SHP77 (cell line): ENCODE measurements at regions not wholly inside any gene's neighbourhood (a gene's known extent, or its start where the extent isn't known, plus 50 kb on each side); places are given as distances from the start of the nearest gene placed in this dataset.

Experiments used
- DNase-seq, 2 experiments: peaks; one replicate each; lab custom pipeline; 2025; lab: John Stamatoyannopoulos, UW

- no peak for DNase-seq
These were observed 107.1 kb upstream of the FAM20C start for GRCh38 chr7:85074-85882.

GRCh38 chr7:85883-86515 is 106.4 kb upstream of the FAM20C start:
- no peak for DNase-seq

DNA sequence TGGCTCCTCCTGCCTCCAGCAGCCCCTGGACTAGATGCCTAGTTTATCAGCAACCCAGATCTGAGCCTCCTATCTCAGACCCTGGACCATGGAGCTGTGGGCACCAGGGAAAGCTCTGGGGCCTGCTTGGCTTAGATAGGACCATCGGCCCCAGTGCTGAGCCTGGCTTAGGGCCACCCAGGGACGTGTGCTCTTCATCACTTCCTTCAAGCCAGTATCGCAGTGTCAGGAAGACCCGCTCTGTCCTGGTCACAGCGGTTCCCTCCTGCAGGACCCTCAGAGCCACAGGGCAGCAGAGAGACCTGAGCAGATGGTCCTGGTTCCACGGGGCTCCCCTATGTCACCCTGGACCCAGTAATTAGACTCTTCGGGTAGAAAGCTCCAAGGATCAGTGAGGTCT is 105.7 kb upstream of the FAM20C start:
- no peak for DNase-seq

DNA sequence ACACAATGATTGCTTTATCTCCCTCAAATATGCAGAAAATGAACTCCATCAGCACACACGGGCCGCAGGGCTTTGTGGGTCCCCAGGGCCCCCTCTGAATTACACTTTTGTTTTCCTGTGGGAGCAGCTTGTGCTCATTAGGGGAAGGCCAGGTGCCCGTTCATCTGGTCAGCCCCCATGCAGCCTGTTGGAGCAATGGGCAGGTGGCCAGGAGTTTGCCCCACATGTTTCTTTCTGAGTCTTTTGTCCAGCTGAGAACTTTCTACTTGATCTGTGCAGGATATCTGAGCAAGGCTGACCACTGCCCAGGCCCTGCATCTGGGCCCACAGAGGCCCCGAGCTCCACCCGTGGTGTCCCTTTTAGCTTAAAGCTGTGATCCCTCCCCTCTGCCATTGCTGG is 105.3 kb upstream of the FAM20C start:
- DNase-seq = no peak

DNA sequence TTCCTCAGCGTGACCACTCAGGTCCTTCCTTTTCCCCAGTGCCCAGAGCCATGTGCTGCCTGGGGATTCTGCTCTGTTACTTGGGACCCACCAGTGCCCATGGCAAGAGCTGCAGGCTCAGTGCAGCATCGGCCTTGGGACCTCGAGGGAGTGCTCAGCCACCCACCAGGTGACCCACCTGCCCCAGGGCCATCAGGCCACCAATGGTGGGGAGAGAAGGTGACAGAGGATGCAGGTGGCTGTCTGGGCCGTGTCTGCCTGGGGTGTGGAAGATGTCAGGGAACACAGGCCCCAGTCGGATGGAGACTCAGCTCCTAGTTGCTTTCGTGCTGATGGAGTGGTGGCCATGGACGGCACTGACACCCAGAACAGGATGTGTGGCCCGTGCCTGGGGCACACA is 104.7 kb upstream of the FAM20C start:
- no peak for DNase-seq

DNA sequence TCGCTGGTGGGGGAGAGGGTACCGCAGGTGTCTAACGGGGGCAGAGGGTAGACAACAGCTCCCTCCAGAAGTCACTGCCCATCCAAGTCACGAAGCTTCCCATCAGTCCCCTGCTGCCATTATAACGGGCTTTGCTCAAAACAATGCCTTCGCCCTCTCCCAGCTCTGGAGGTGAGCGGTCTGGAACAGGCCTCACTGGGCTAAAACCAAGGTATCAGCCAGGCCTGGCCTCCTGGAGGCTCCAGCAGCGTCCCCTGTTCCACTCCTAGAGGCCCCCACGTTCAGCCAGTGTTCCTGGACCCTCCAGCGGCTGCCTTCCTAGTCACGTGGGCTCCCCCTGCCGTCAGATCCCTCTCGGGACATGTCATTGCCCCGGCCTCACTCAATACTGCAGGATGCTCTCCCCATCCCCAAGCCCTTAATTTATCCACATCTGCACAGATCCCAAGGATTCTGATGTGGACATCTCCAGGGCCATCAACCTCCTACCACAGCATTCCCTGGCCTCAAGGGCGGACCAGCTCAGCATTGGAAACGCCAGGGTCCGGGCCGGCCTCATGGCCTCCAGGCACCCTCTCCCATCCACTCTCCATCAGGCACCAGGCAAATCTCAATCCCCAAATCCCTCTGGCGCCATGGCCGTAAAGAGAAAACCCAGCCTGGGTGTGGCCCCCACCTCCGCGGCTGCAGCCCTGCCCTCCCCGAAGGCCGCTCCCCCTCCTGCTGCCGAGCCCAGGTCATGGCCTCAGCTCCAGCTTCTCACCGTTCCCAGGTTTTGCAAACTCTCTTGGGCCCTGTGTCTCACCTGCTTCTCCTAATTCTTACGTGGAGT is 104.1 kb upstream of the FAM20C start:
- no peak for DNase-seq

GRCh38 chr7:88927-89231 is 103.5 kb upstream of the FAM20C start:
- no peak for DNase-seq

- no peak for DNase-seq
These were observed 102.9 kb upstream of the FAM20C start for GRCh38 chr7:89232-90019.

DNA sequence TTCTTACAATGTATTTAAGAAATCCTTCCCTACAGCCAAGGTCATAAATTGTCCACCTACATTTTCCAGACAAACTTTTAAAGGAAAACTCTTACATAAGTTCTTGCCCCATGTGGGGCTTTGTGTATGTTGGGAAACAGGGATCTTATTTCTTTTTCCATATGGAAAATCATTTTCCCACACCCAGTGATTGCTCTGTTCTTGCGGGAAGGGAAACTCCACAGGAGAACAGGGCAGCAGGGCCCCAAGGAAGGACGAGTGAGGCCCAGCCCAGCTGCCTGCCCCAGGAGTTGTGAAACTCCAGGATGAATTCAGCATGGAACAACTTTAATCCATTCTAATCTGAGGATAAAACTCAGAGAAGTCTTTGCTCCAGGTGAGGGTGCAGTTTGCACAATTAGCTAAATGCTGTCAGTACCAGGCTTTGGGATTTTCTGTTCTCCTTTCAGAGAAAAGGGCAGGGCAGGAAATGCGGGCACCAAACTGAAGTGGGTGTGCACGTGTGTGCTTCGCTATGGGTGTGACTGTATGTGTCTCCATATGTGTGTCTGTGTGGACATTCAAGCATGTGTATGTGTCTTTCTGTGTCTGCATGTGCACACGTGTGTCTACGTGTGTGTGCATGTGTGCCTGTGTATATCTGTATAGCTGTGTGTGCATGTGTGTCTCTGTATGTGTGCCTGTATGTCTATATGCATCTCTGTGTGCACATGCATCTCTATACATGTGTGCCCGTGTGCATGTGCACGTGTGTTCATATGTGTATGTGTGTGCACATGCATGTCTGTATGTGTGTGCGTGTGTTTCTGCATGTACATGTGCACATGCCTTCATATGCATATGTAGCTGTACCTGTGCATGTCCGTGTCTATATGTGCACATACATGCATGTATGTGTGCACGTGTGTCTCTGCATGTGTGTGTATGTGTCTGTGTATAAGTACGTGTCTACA is 102.0 kb upstream of the FAM20C start:
- DNase-seq = no peak

DNA sequence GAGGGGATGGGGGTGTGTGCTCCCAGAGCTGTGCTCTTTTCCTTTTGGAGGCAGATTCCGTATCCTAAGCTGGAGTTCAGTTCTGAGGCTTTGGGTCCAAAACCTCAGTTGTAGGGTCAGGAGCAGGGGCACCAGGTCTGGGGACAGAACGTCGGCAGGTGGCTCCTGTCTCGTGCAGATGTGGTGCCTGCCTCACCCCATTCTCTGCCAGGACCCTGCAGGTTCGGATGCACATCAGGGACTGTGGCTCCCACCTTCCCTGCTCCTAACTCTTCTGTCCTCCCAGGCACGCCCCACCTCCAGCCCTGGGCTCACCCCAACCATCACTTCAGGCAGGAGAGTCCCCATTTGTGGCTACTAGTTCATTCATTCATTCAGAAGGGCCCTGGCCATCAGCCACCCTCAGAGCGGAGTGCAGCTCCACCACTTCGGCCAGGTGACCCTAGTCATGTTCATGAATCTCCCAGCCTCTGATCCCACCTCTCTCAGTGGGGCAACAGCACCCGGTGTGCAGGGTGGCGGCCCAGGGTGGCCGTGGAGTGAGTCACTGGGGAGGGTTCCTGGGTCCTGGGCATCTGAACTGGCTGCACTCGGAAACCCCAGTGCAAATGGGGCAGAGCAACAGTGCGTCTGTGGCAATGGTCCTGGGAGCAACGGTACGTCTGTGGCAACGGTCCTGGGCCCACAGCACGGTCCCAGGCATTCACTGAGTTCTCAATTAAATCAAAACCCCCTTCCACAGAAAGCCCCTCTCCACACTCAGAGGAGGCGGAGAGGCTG is 100.8 kb upstream of the FAM20C start:
- DNase-seq = no peak

- no peak for DNase-seq
These were observed 100.1 kb upstream of the FAM20C start for GRCh38 chr7:92231-92674.

DNA sequence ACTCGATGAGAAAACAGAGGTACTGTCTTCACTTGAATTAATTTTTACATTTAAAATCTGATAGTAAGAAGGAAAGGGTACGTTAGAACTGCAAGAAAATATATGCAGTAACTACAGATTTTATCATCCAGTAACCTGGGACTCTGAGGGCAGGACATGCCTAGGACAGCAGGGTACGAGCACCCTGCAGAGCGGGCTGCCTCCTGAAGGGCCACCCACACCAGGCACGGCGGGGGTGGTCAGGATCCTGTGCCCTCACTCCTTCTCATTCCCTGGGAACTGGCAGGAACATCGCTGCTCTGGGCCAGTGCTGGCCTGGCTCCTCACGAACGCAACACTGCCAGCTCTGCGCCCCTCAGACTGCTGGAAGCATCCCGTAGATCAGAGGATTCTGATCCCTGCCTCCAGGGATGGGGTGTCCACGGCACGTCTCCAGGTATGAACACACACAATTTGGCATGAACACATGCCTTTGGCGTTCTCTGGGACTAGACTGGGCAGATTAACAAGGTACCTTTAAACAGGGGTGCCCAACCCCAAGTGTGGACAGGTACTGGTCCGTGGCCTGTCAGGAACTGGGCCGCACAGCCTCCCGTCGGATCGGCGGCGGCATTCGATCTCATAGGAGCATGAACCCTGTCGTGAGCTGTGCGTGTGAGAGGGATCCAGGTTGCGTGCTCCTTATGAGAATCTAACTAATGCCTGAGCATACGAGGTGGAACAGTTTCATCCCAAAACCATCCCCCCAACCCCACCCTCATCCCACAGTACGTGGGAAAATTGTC is 99.3 kb upstream of the FAM20C start:
- no peak for DNase-seq

DNA sequence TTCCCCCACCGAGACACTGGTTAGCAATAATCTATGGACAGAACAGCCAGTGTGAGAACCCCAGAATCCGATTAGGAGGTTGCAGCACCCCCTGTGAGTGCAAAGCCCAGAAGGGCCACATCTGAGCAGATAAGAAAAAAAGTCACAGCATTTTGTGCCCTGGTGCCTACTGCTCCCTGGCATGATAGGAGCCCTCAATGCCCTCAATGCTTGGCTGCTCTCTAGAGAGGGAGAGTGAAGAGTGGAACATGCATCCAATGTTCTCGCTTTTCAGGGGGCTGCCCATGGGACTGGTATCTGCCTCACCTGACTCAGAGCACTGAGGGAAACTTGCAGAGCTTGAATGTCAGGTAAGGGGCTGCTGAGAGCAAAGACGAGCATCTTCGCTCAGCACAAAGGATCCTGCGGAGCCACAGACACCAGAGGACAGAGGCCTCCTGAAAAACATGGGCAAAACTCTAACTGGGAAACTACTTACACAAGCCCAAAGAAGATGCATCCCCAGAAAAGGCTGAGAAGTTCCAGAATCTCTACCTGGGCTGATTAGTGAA is 98.0 kb upstream of the FAM20C start:
- DNase-seq = no peak

DNA sequence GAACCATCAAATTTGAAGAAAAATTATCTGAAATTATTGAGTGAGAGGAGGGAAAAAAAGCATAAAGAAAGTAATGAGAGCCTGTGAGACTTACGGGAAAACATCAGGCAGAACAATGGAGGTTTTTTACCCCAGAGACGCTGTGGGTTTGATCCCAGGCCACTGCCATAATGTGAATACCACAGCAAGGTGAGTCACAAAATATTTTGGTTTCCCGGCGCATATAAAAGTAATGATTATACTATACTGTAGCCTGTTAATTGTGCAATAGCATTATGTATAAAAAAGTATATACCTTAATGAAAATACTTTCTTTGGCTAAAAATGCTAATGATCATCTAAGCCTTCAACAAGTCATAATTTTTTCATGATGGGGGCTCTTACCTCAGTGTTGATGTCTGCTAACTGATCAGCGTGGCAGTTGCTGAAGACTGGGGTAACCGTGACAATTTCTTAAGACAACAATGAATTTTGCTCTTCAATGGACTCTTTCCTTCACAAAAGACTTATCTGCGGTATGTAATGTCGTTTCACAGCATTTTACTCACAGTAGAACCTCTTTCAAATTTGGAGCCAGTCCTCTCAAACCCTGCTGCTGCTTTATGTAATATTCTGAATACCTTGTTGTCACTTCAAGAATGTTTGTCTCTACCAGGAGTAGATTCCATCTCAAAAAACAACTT is 97.0 kb upstream of the FAM20C start:
- DNase-seq = no peak

- no peak for DNase-seq
These were observed 96.5 kb upstream of the FAM20C start for GRCh38 chr7:95863-96260.

GRCh38 chr7:96861-97260 is 95.5 kb upstream of the FAM20C start:
- DNase-seq = no peak

DNA sequence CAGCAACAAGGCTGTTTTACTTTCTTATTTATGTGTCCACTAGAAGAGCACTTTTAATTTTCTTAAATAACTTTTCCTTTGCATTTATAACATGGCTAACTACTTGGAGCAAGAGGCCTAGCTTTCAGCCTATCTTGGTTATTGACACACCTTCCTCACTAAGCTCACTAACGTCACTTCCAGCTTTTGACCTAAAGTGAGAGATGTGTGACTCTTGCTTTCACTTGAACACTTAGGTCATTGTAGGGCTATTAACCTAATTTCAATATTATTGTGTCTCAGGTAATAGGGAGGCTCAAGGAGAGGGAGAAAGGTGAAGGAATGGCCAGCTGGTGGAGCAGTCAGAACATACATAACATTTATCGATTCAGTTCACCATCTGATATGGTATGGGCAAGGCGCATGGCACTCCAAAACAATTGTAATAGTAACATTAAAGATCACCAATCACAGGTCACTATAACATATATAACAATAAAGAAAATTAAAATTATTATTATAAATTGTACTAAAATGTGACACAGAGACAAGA is 95.0 kb upstream of the FAM20C start:
- DNase-seq = no peak
